Esophagus squamous epithelium (tissue), 5 donors: ENCODE measurements at regions not wholly inside any gene's neighbourhood (a gene's known extent, or its start where the extent isn't known, plus 50 kb on each side); places are given as distances from the start of the nearest gene placed in this dataset.

Experiments used
- DNase-seq: peaks from one replicate; lab custom pipeline; 2025; lab: John Stamatoyannopoulos, UW
- H3K27ac ChIP-seq, 4 donors: fragments of 200-600 bp; sonication (generic); one replicate each; pipeline ENCODE4 v1.5.1; 2016 to 2019; ENCODE audit warnings: mild to moderate bottlenecking in 1 of 4
- H3K27me3 ChIP-seq, 4 donors: fragments of 200-600 bp; sonication (generic); 1 replicate in 3 of 4; 2 replicates in 1 of 4; pipeline versions ENCODE4 v1.5.1 to v1.6.0; 2017 to 2021; ENCODE audit warnings: antibody characterized with exemption in 1 of 4
- H3K36me3 ChIP-seq, 3 donors: fragments of 200-600 bp; sonication (generic); one replicate each; pipeline ENCODE4 v1.5.1; 2016 to 2019
- H3K4me1 ChIP-seq, 3 donors: fragments of 200-600 bp; sonication (generic); one replicate each; pipeline ENCODE4 v1.5.1; 2017 to 2019
- H3K4me3 ChIP-seq, 4 donors: fragments of 200-600 bp; sonication (generic); 1 replicate in 3 of 4; 2 replicates in 1 of 4; pipeline ENCODE4 v1.5.1; 2016 to 2019; ENCODE audit warnings: mild to moderate bottlenecking in 2 of 4, moderate library complexity in 1 of 4
- H3K9me3 ChIP-seq, 3 donors: fragments of 200-600 bp; sonication (generic); one replicate each; pipeline ENCODE4 v1.5.1; 2016 to 2019
- CTCF ChIP-seq, 6 experiments: fragments of 450-650 bp in 4 of 6; fragments of 200-600 bp in 2 of 6; sonication (generic) in 2 of 6; IDR thresholded peaks; one replicate each; pipeline ENCODE4 v1.5.1; 2016 to 2019; ENCODE audit warnings: antibody characterized with exemption in 6 of 6, mild to moderate bottlenecking in 4 of 6, moderate library complexity in 4 of 6
- POLR2A ChIP-seq, 4 donors: fragments of 450-650 bp; IDR thresholded peaks; one replicate each; pipeline ENCODE4 v1.6.1; 2017; ENCODE audit warnings: antibody characterized with exemption in 4 of 4, mild to moderate bottlenecking in 4 of 4, moderate library complexity in 3 of 4
- WGBS, 2 donors: methylation state at CpG; one replicate each; pipeline ENCODE4 v1.1.5; 2018; 5-methylcytosine and 5-hydroxymethylcytosine counted together
- intact Hi-C: fragments of 100-400 bp; cut with DNase I; formaldehyde crosslinking; loops from one replicate; pipeline ENCODE4 v1.15.0; 2022
- donor health status: DM: yes; HTN: yes; CAD: no.

- Histone ChIP-seq H3K4me3 (no peak overlapping the region), H3K36me3 (no peaks in the 10 kb centered on the region), H3K27me3 (peaks cover 0 to 3% (median 0%) of the 10 kb centered on the region in 4 donors), H3K9me3 (no peaks in the 10 kb centered on the region), H3K4me1 (peaks cover 0 to 12% (median 4%) of the 10 kb centered on the region in 3 donors), H3K27ac (no peak overlapping the region)
- TF ChIP-seq CTCF (IDR thresholded peaks at IDR 0.05) (no peak), POLR2A (IDR thresholded peaks at IDR 0.05) (no peak)
- WGBS, 2 donors, result 78 to 87% methylated on average over 3 of the region's 3 CpGs
- no peak for DNase-seq
- intact Hi-C loops, result no loop called here
Measured at GRCh38 chr5:2681476-2681875, 70.0 kb downstream of the IRX2 start.

GRCh38 chr5:2680979-2681378, 70.5 kb downstream of the IRX2 start:
- intact Hi-C loops, result no loop called here
- TF ChIP-seq POLR2A (IDR thresholded peaks at IDR 0.05) (no peak), CTCF (IDR thresholded peaks at IDR 0.05) (no peak)
- Histone ChIP-seq H3K4me3 (no peak overlapping the region), H3K9me3 (no peaks in the 10 kb centered on the region), H3K4me1 (peaks cover 0 to 7% (median 2%) of the 10 kb centered on the region in 3 donors), H3K27ac (no peak overlapping the region), H3K27me3 (peaks cover 0 to 3% (median 0%) of the 10 kb centered on the region in 4 donors), H3K36me3 (no peaks in the 10 kb centered on the region)
- 76 to 93% methylated on average over 2 of the region's 2 CpGs for WGBS, 2 donors
- DNase-seq, result no peak

- DNase-seq, result no peak
- Histone ChIP-seq H3K27ac (no peak overlapping the region), H3K9me3 (no peaks in the 10 kb centered on the region), H3K4me3 (no peak overlapping the region), H3K27me3 (no peaks in the 10 kb centered on the region), H3K4me1 (no peaks in the 10 kb centered on the region), H3K36me3 (no peaks in the 10 kb centered on the region)
- 75 to 83% methylated on average over 2 of the region's 2 CpGs for WGBS, 2 donors
- intact Hi-C loops, result no loop called here
- TF ChIP-seq POLR2A (IDR thresholded peaks at IDR 0.05), result no peak
- no peak for TF ChIP-seq CTCF (IDR thresholded peaks at IDR 0.05)
Measured at GRCh38 chr5:2677689-2678088, 73.8 kb downstream of the IRX2 start.

GRCh38 chr5:2675548-2675947, 75.9 kb downstream of the IRX2 start:
- intact Hi-C loops, result no loop called here
- WGBS, 2 donors, result 24 to 71% methylated on average over 7 of the region's 7 CpGs
- H3K4me3 ChIP-seq, result no peak overlapping the region

GRCh38 chr5:2674456-2674855, 77.0 kb downstream of the IRX2 start:
- H3K4me1 ChIP-seq, result no peaks in the 10 kb centered on the region
- intact Hi-C loops, result no loop called here
- no peaks in the 10 kb centered on the region for H3K36me3 ChIP-seq
- no peak for TF ChIP-seq CTCF (IDR thresholded peaks at IDR 0.05)
- no peak for TF ChIP-seq POLR2A (IDR thresholded peaks at IDR 0.05)
- no peaks in the 10 kb centered on the region for H3K9me3 ChIP-seq
- 70 to 76% methylated on average over 3 of the region's 3 CpGs for WGBS, 2 donors
- no peak overlapping the region for H3K27ac ChIP-seq
- no peak overlapping the region for H3K4me3 ChIP-seq
- DNase-seq, result no peak
- H3K27me3 ChIP-seq, result no peaks in the 10 kb centered on the region

More at GRCh38 chr5:2675548-2675947, 75.9 kb downstream of the IRX2 start:
- H3K27me3 ChIP-seq, result no peaks in the 10 kb centered on the region
- DNase-seq, result no peak
- H3K27ac ChIP-seq, result no peak overlapping the region
- no peaks in the 10 kb centered on the region for H3K9me3 ChIP-seq
- no peaks in the 10 kb centered on the region for H3K4me1 ChIP-seq
- TF ChIP-seq POLR2A (IDR thresholded peaks at IDR 0.05) (no peak), CTCF (IDR thresholded peaks at IDR 0.05) (no peak)
- H3K36me3 ChIP-seq, result no peaks in the 10 kb centered on the region
